Kidney (tissue), 13 donors: ENCODE measurements at regions not wholly inside any gene's neighbourhood (a gene's known extent, or its start where the extent isn't known, plus 50 kb on each side); places are given as distances from the start of the nearest gene placed in this dataset.

Source experiments
- DNase-seq, 5 donors: peaks; one replicate each; pipeline ENCODE4 v3.0.0-alpha.2; 2013 to 2020
- FAIRE-seq: peaks from 2 replicates; lab custom pipeline; 2012; peaks lifted over from hg19 to GRCh38; lab: Jason Lieb, UNC
- H3K27ac ChIP-seq, 2 donors: one replicate each; pipeline ENCODE4 v1.7.0; 2013; ENCODE audit warnings: low read depth in 2 of 2, low read length in 2 of 2, inconsistent platforms in 1 of 2
- H3K27me3 ChIP-seq: one replicate; pipeline ENCODE4 v1.7.1; 2013; ENCODE audit warnings: low read length, inconsistent platforms; ENCODE audit not compliant: control insufficient read depth, insufficient read depth
- H3K36me3 ChIP-seq, 3 donors: one replicate each; pipeline versions ENCODE4 v1.7.0 to v1.7.1; 2013; ENCODE audit warnings: low read length in 3 of 3, control low read depth in 1 of 3, inconsistent platforms in 1 of 3; ENCODE audit not compliant: insufficient read depth in 3 of 3, control insufficient read depth in 2 of 3
- H3K4me1 ChIP-seq, 3 donors: one replicate each; pipeline versions ENCODE4 v1.7.0 to v1.7.1; 2013; ENCODE audit warnings: low read length in 3 of 3, inconsistent platforms in 1 of 3, low read depth in 1 of 3; ENCODE audit not compliant: control insufficient read depth in 2 of 3, insufficient read depth in 2 of 3
- H3K4me3 ChIP-seq, 3 donors: one replicate each; pipeline versions ENCODE4 v1.7.0 to v1.8.1; 2013; ENCODE audit warnings: low read length in 3 of 3, control low read depth in 1 of 3, inconsistent platforms in 1 of 3
- H3K9ac ChIP-seq, 3 donors: one replicate each; pipeline versions ENCODE4 v1.7.0 to v1.7.1; 2013; ENCODE audit warnings: low read length in 3 of 3, control low read depth in 1 of 3, inconsistent platforms in 1 of 3
- H3K9me3 ChIP-seq, 3 donors: one replicate each; pipeline versions ENCODE4 v1.7.0 to v1.7.1; 2013; ENCODE audit warnings: low read length in 3 of 3, control low read depth in 1 of 3, inconsistent platforms in 1 of 3; ENCODE audit not compliant: control insufficient read depth in 2 of 3, insufficient read depth in 1 of 3
- CTCF ChIP-seq: IDR thresholded peaks from 3 replicates; pipeline ENCODE4 v1.5.1; 2012; ENCODE audit warnings: mild to moderate bottlenecking, moderate library complexity, borderline replicate concordance; ENCODE audit not compliant: insufficient read depth; ENCODE audit errors: extremely low read depth
- intact Hi-C: fragments of 100-400 bp; cut with DNase I; formaldehyde crosslinking; loops from one replicate; pipeline ENCODE4 v1.11.1; 2022
- donor health status: control.
- donor health status: control.
- donor health status: control.
- donor health status: control.
- donor health status: control.
- donor health status: DM: yes; HTN: yes; CAD: no.
- donor health status: Normal renal cell carcinoma (clear cell type).

GRCh38 chr2:181766129-181766528 is 85.8 kb upstream of the NEUROD1 start:
- H3K36me3 ChIP-seq = no peaks in the 10 kb centered on the region
- H3K4me3 ChIP-seq = no peak overlapping the region
- H3K27ac ChIP-seq = no peak overlapping the region
- no peak for FAIRE-seq
- no peak overlapping the region for H3K9ac ChIP-seq
- DNase-seq = no peak
- H3K4me1 ChIP-seq = no peaks in the 10 kb centered on the region
- no peaks in the 10 kb centered on the region for H3K27me3 ChIP-seq
- H3K9me3 ChIP-seq = no peaks in the 10 kb centered on the region
- no peak for TF ChIP-seq CTCF
- intact Hi-C loops = no loop called here

GRCh38 chr2:181770150-181770549 is 89.8 kb upstream of the NEUROD1 start:
- TF ChIP-seq CTCF = no peak
- Histone ChIP-seq H3K9ac (no peak overlapping the region), H3K4me1 (no peaks in the 10 kb centered on the region), H3K27ac (no peak overlapping the region), H3K4me3 (no peak overlapping the region), H3K9me3 (no peaks in the 10 kb centered on the region), H3K27me3 (no peaks in the 10 kb centered on the region), H3K36me3 (no peaks in the 10 kb centered on the region)
- FAIRE-seq = no peak
- intact Hi-C loops = no loop called here
- DNase-seq = no peak

GRCh38 chr2:181771356-181771755 is 91.0 kb upstream of the NEUROD1 start:
- DNase-seq = no peak
- no peak for TF ChIP-seq CTCF
- Histone ChIP-seq H3K4me3 (no peak overlapping the region), H3K9me3 (no peaks in the 10 kb centered on the region), H3K4me1 (no peaks in the 10 kb centered on the region), H3K36me3 (no peaks in the 10 kb centered on the region), H3K27me3 (no peaks in the 10 kb centered on the region), H3K27ac (no peak overlapping the region), H3K9ac (no peak overlapping the region)
- intact Hi-C loops = no loop called here
- FAIRE-seq = no peak

GRCh38 chr2:181772334-181772733 is 92.0 kb upstream of the NEUROD1 start:
- intact Hi-C loops = no loop called here
- no peak for TF ChIP-seq CTCF
- H3K36me3 ChIP-seq = no peaks in the 10 kb centered on the region
- no peaks in the 10 kb centered on the region for H3K4me1 ChIP-seq
- no peaks in the 10 kb centered on the region for H3K9me3 ChIP-seq
- H3K9ac ChIP-seq = no peak overlapping the region
- FAIRE-seq (no peak), DNase-seq (no peak)
- no peak overlapping the region for H3K4me3 ChIP-seq
- H3K27me3 ChIP-seq = no peaks in the 10 kb centered on the region
- no peak overlapping the region for H3K27ac ChIP-seq
